ENCODE measurements at regions not wholly inside any gene's neighbourhood (a gene's known extent, or its start where the extent isn't known, plus 50 kb on each side); places are given as distances from the start of the nearest gene placed in this dataset.

GRCh38 chr3:166462891-166463470 lies 625.8 kb upstream of the BCHE start:
- intact Hi-C loops (cut with micrococcal nuclease), result no loop called here
- TF ChIP-seq CTCF (IDR thresholded peaks at IDR 0.05; ENCODE audit: borderline replicate concordance), result no peak
- no peaks in the 10 kb centered on the region for H3K36me3 ChIP-seq

GRCh38 chr3:166461626-166462025 lies 624.4 kb upstream of the BCHE start:
- TF ChIP-seq CTCF (IDR thresholded peaks at IDR 0.05; ENCODE audit: borderline replicate concordance), result no peak

More at GRCh38 chr3:166462891-166463470, 625.8 kb upstream of the BCHE start:
- no peak for DNase-seq
- H3K9me3 ChIP-seq (replicated peaks), result no peaks in the 10 kb centered on the region
- no peak overlapping the region for H3K4me3 ChIP-seq
- H3K27ac ChIP-seq (replicated peaks), result no peak overlapping the region
- no peaks in the 10 kb centered on the region for H3K4me1 ChIP-seq
- no peaks in the 10 kb centered on the region for H3K27me3 ChIP-seq (ENCODE audit: low read depth)

GRCh38 chr3:166457382-166457781 lies 620.2 kb upstream of the BCHE start:
- DNase-seq, result no peak
- Histone ChIP-seq H3K36me3 (no peaks in the 10 kb centered on the region), H3K27ac (replicated peaks) (no peak overlapping the region), H3K9me3 (replicated peaks) (no peaks in the 10 kb centered on the region), H3K4me3 (no peak overlapping the region), H3K27me3 (ENCODE audit: low read depth) (no peaks in the 10 kb centered on the region), H3K4me1 (no peaks in the 10 kb centered on the region)
- TF ChIP-seq CTCF (IDR thresholded peaks at IDR 0.05; ENCODE audit: borderline replicate concordance), result no peak
- intact Hi-C loops (cut with micrococcal nuclease), result no loop called here

More at GRCh38 chr3:166461626-166462025, 624.4 kb upstream of the BCHE start:
- Histone ChIP-seq H3K4me1 (no peaks in the 10 kb centered on the region), H3K4me3 (no peak overlapping the region), H3K36me3 (no peaks in the 10 kb centered on the region), H3K27me3 (ENCODE audit: low read depth) (no peaks in the 10 kb centered on the region), H3K27ac (replicated peaks) (no peak overlapping the region), H3K9me3 (replicated peaks) (no peaks in the 10 kb centered on the region)
- intact Hi-C loops (cut with micrococcal nuclease), result no loop called here
- no peak for DNase-seq

- intact Hi-C loops (cut with micrococcal nuclease), result no loop called here
- no peaks in the 10 kb centered on the region for H3K9me3 ChIP-seq (replicated peaks)
- H3K27me3 ChIP-seq (ENCODE audit: low read depth), result no peaks in the 10 kb centered on the region
- H3K4me3 ChIP-seq, result no peak overlapping the region
- H3K4me1 ChIP-seq, result no peaks in the 10 kb centered on the region
- no peak overlapping the region for H3K27ac ChIP-seq (replicated peaks)
- no peaks in the 10 kb centered on the region for H3K36me3 ChIP-seq
- TF ChIP-seq CTCF (IDR thresholded peaks at IDR 0.05; ENCODE audit: borderline replicate concordance), result no peak
- DNase-seq, result no peak
Measured at GRCh38 chr3:166456286-166456685, 619.1 kb upstream of the BCHE start.

GRCh38 chr3:166455744-166456143 lies 618.5 kb upstream of the BCHE start:
- no peak for DNase-seq
- no peaks in the 10 kb centered on the region for H3K4me1 ChIP-seq
- H3K4me3 ChIP-seq, result no peak overlapping the region
- intact Hi-C loops (cut with micrococcal nuclease), result no loop called here
- H3K27ac ChIP-seq (replicated peaks), result no peak overlapping the region
- no peaks in the 10 kb centered on the region for H3K9me3 ChIP-seq (replicated peaks)
- no peaks in the 10 kb centered on the region for H3K36me3 ChIP-seq
- TF ChIP-seq CTCF (IDR thresholded peaks at IDR 0.05; ENCODE audit: borderline replicate concordance), result no peak
- no peaks in the 10 kb centered on the region for H3K27me3 ChIP-seq (ENCODE audit: low read depth)

All from left ventricle myocardium inferior (tissue), 1 donor.